ENCODE measurements at regions not wholly inside any gene's neighbourhood (a gene's known extent, or its start where the extent isn't known, plus 50 kb on each side); places are given as distances from the start of the nearest gene placed in this dataset.

DNA sequence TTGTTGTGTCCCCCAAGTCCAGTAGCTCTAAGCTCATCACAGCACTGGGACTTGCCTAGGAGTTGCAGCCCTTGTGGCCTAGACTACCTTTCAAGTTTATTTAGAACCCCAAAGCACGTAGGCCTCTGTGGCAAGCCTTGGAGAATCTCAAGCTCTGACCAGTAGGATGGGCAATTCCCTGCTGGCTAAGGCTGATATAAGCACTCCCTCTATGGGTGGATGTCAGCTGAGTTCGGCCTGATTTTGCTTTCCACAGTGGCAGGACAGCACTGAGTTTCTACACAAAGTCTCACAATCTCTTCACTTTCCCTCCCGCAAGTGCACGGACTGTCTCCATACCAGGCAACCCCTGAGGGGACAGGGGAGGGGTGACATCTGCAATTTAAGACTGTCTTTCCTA is 886.4 kb upstream of the LRRN3 start:
- no peak for TF ChIP-seq EZH2 (IDR thresholded peaks at IDR 0.05; ENCODE audit: insufficient read depth, poor library complexity, severe bottlenecking)
- no peak for TF ChIP-seq EZH2phosphoT487 (IDR thresholded peaks at IDR 0.05; ENCODE audit: insufficient read depth, low read depth)
